Stomach (tissue), 8 donors: ENCODE measurements at regions not wholly inside any gene's neighbourhood (a gene's known extent, or its start where the extent isn't known, plus 50 kb on each side); places are given as distances from the start of the nearest gene placed in this dataset.

ENCODE experiments used
- DNase-seq, 2 donors: peaks; one replicate each; pipeline versions ENCODE4 v3.0.0 to v3.0.0-alpha.2; 2013 to 2019
- H3K27ac ChIP-seq, 5 donors: fragments of 200-600 bp in 4 of 5; sonication (generic) in 4 of 5; one replicate each; pipeline ENCODE4 v1.5.1; 2013 to 2019; ENCODE audit warnings: mild to moderate bottlenecking in 1 of 5, moderate library complexity in 1 of 5
- H3K27me3 ChIP-seq, 3 donors: fragments of 200-600 bp; sonication (generic); one replicate each; pipeline ENCODE4 v1.5.1; 2017 to 2019; ENCODE audit warnings: mixed run types in 1 of 3
- H3K36me3 ChIP-seq, 4 donors: fragments of 200-600 bp; sonication (generic); 1 replicate in 3 of 4; 2 replicates in 1 of 4; pipeline ENCODE4 v1.5.1; 2016 to 2019
- H3K4me1 ChIP-seq, 4 donors: fragments of 200-600 bp; sonication (generic); one replicate each; pipeline ENCODE4 v1.5.1; 2016 to 2019
- H3K4me3 ChIP-seq, 4 donors: fragments of 200-600 bp; sonication (generic) in 3 of 4; one replicate each; pipeline ENCODE4 v1.5.1; 2016 to 2019; ENCODE audit warnings: mild to moderate bottlenecking in 1 of 4
- H3K9me3 ChIP-seq, 4 donors: fragments of 200-600 bp; sonication (generic); one replicate each; pipeline ENCODE4 v1.5.1; 2016 to 2019
- EP300 ChIP-seq: sonication (generic); formaldehyde crosslinking; IDR thresholded peaks from one replicate; pipeline ENCODE4 v1.6.1; 2017; ENCODE audit warnings: antibody characterized with exemption
- POLR2A ChIP-seq, 4 donors: fragments of 450-650 bp; IDR thresholded peaks; one replicate each; pipeline ENCODE4 v1.6.1; 2016; ENCODE audit warnings: antibody characterized with exemption in 4 of 4, control low read depth in 2 of 4, mild to moderate bottlenecking in 1 of 4, moderate library complexity in 1 of 4
- POLR2AphosphoS5 ChIP-seq, 3 donors: sonication (generic); formaldehyde crosslinking; IDR thresholded peaks; one replicate each; pipeline ENCODE4 v1.6.1; 2016; ENCODE audit warnings: antibody characterized with exemption in 3 of 3
- WGBS, 5 donors: extraction: QIAGEN DNeasy Blood & Tissue Kit in 3 of 5; methylation state at CpG; one replicate each; pipeline versions ENCODE4 v1.1.5 to v1.1.7; 2013 to 2018; 5-methylcytosine and 5-hydroxymethylcytosine counted together
- intact Hi-C: fragments of 100-400 bp; cut with DNase I; formaldehyde crosslinking; loops from one replicate; pipeline ENCODE4 v1.15.1; 2023; ENCODE audit warnings: low total_unique reads
- TF ChIP-seq, protein P1 (sequence below), 7 experiments: fragments of 450-650 bp in 4 of 7; fragments of 200-600 bp in 3 of 7; sonication (generic) in 3 of 7; IDR thresholded peaks; one replicate each; pipeline ENCODE4 v1.5.1; 2016 to 2019; ENCODE audit warnings: antibody characterized with exemption in 7 of 7, control low read depth in 2 of 7, mild to moderate bottlenecking in 1 of 7
- donor health status: healthy with polysubstance abuse.
- donor health status: Bipolar disorder and iron deficiency.
- donor health status: healthy.

GRCh38 chr4:173584506-173584905, 54.5 kb upstream of the HAND2 start:
- 76 to 83% (median 79%) methylated on average over 4 of the region's 4 CpGs for WGBS, 5 donors
- DNase-seq, result no peak
- Histone ChIP-seq H3K9me3 (no peaks in the 10 kb centered on the region), H3K4me1 (no peaks in the 10 kb centered on the region), H3K27ac (no peak overlapping the region), H3K4me3 (no peak overlapping the region), H3K36me3 (peaks cover 0 to 6% (median 0%) of the 10 kb centered on the region in 4 donors), H3K27me3 (no peaks in the 10 kb centered on the region)
- TF ChIP-seq POLR2A (IDR thresholded peaks at IDR 0.05), result no peak
- TF ChIP-seq EP300, result no peak
- TF ChIP-seq, protein P1, sequence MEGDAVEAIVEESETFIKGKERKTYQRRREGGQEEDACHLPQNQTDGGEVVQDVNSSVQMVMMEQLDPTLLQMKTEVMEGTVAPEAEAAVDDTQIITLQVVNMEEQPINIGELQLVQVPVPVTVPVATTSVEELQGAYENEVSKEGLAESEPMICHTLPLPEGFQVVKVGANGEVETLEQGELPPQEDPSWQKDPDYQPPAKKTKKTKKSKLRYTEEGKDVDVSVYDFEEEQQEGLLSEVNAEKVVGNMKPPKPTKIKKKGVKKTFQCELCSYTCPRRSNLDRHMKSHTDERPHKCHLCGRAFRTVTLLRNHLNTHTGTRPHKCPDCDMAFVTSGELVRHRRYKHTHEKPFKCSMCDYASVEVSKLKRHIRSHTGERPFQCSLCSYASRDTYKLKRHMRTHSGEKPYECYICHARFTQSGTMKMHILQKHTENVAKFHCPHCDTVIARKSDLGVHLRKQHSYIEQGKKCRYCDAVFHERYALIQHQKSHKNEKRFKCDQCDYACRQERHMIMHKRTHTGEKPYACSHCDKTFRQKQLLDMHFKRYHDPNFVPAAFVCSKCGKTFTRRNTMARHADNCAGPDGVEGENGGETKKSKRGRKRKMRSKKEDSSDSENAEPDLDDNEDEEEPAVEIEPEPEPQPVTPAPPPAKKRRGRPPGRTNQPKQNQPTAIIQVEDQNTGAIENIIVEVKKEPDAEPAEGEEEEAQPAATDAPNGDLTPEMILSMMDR (IDR thresholded peaks at IDR 0.05), result no peak
- TF ChIP-seq POLR2AphosphoS5 (IDR thresholded peaks at IDR 0.05), result no peak
- intact Hi-C loops, result no loop called here
